CD4-positive, alpha-beta T cell treated with Interleukin-17A for 1 hour (primary cell): ENCODE measurements at regions not wholly inside any gene's neighbourhood (a gene's known extent, or its start where the extent isn't known, plus 50 kb on each side); places are given as distances from the start of the nearest gene placed in this dataset.

Experiments used
- DNase-seq: peaks from one replicate; pipeline ENCODE4 v3.0.0-alpha.2; 2020

DNA sequence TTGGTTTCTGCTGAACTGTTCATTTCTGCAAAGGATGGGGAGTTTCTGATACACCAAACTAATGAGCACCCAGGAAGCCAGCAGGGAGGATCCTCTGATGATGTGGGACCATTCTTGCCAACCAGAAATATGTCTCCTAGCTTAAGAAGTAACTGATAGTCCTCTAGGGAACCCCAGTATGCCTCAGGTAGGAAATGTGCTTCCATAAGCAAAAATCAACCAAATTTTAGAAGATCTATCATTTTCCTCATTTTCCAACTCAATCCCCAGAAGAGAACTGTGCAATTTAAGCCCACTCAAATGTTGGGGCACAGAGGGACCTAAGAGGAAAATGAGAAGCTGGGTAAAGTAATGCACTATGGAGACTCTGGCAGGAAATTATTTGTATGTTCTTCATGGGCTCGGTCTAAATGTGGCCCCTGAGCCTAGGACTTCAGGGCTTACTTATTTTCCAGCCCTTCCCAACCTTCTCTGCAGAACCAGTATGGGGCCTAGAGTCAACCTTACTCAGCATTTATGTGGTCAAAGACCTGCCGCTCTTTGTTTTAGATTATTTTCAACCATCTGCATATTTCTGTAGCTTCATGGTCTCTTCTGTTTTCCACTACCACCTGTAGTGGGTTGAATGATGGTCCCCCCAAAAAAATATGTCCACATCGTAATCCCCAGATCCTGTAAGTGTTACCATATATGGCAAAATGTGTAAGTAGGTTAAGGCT, 359.8 kb upstream of the CDH4 start:
- DNase-seq, result no peak

DNA sequence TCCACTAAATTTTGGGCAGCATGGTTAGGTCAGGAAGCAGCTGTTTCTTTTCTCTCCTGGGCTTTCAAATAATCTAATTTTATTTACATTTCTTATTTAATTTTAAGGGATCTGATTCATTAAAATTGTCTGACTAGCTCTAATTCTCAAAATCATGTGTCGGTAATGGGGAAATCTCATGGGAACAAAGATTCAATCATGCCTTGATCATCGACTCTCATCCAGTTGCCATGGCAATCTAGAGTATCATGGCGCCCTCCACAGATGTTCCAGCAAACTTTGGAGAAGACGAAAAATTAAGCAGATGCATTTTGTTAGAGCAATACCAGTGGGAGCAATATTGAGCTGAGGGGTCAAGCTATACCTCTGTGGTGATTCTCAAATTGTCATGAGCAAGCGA, 358.0 kb upstream of the CDH4 start:
- DNase-seq, result no peak

DNA sequence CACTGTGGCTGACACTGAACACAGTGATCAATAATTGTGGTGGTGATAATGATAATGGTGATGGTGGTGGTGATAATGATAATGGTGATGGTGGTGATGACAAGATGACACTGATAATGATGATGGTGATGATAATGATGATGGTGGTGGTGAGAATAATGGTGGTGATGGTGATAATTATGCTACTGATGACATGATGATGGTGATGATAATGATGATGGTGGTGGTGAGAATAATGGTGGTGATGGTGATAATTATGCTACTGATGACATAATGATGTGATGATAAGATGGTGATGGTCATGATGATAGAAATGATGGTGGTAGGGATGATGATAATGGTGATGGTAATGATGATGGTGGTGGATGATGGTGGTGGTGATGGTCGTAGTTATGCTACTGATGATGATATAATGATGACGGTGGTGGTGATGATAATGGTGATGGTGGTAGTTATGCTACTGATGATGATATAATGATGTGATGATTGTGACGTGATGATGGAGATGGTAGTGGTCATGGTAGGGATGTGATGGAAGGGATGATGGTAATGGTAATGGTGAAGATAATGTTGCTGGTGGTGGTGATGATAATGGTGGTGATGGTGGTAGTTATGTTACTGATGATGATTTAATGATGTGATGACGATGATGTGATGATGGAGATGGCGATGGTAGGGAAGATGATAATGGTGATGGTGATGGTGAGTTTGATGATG, 356.5 kb upstream of the CDH4 start:
- no peak for DNase-seq

DNA sequence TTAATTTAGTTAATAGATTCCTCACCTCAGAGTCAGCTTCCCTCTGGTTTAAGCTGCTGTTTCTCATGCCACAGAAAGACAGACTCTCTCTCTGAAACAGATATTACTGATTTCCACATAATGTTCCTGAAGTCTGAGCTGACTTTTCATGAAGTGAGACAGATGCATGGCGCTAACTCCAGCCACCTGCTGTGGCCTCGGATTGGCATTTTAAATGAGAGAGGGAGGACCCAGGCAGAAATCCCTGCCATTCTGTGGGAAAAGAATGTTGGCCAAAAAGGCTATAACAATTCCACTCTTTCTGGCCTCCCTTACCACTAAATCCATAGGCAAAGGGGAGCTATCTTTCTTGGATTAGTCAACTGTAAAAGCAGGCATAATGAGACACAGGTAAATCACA, 354.1 kb upstream of the CDH4 start:
- no peak for DNase-seq

DNA sequence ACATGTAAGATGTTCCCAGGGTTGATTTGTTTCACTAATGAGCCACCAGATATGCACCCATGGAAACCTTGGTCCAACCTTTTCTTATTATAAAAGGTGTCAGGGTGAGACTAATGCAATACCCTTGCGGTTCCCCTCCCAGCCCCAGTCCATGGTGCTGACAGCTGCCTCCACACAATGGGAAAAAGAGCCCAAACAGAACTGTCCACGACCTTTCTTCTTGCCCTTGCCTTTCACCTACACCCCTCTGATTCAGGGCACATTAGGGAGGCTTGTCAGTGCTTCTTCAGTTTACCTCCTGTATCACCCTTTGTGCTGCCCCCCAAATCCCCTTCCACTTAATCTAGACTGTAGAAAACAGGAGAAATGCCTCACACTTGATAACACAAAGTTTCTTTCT, 352.7 kb upstream of the CDH4 start:
- DNase-seq, result no peak

DNA sequence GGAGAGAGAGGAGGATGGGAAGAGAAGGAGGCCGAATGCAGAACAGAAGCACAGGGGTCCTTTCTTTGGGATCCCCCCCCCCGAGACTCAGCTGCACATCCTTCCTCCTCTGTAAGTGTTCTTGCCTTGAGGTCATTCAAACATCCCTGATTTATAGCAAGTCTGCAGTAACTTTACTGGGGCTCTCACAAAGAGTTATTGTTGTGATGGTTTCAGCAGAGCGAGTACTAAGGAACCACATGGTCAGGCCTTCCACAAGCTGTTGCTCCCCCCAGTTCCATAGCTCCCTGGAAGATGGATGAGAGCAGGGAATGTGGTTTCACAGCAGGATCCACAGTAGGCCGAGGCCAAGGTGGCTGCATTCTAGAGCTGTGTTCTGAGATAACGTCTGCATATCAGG, 351.4 kb upstream of the CDH4 start:
- DNase-seq, result no peak

DNA sequence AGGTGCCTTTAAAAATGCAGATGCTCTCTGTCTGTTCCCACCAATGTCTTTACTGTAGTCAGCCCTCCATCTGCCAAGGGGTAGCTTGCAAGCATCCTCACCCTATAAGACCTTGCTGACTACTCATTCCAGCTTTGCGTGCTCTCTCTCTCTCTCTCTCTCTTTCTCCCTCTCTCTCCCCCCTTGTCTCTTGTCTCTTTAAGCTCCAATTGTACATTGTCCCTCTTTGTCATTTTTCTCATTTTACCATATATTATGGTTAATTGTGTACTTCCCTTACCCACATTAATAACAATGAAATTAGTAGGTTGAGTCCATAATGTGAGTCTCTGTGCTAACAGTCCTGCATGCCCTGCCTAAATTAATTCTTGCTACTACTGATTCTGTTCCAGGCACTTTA, 350.2 kb upstream of the CDH4 start:
- DNase-seq, result no peak

DNA sequence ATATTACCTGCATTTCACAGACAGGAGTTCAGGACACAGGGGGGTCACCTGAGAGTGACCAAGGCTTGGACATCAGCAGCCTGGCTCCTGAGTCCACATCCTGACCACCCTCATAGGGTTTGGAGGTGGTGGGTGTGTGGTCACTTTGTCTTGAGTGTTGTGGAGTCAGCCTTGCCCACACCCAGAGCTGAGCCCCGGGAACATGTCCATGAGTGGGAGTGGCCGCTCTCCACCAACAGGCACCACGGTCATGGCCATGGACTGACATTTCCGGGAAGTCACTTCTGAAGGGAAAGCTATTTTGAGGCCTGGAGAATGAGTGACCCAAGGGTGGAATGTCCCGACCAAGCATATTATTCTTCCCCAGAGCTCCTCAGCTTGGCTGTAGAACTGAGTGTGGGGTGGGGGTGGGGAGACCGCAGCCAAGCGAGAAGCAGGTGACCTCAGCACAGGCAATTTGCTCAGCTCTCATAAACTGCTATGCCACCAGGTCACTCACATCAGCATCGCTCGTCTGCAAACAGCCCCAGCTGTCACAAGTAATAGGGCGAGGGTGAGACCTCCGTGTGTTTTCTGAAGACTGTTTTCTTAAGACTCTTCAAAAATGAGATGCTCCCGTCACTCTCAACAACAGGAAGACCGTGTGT, 348.6 kb upstream of the CDH4 start:
- DNase-seq, result no peak

DNA sequence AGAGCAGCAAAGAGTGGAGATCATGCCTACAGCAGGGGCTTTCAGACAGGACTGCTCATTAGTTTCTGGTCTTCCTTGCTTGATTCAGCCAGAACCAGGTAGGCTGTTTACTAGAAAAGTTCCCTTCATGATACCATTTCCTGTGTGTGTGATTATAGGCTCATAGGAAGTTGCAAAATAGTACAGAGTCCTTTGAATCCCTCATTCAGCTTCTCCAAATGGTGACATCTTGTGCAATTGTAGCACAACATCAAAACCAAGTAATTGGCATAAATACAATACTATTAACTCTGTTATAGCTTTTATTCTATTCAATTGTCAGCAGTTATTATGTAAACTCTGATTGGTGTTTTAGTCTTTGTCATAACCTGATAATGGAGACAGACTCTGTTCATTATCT, 347.3 kb upstream of the CDH4 start:
- DNase-seq, result no peak

DNA sequence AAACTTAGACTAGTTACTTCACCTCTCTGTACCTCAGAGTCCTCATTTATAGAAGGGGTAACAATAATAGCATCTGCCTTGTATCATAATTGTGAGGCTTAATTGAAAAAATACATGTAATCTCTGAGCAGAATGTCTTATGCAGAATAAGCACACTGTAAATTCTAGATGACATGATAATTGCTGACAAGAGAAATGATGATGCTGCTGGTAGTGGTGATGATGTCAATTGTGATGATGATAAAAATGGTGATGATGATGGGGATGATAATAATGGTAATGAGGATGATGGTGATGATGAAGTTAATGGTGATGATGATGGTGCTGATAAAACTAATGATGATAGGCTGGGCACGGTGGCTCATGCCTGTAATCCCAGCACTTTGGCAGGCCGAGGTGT, 346.1 kb upstream of the CDH4 start:
- no peak for DNase-seq

DNA sequence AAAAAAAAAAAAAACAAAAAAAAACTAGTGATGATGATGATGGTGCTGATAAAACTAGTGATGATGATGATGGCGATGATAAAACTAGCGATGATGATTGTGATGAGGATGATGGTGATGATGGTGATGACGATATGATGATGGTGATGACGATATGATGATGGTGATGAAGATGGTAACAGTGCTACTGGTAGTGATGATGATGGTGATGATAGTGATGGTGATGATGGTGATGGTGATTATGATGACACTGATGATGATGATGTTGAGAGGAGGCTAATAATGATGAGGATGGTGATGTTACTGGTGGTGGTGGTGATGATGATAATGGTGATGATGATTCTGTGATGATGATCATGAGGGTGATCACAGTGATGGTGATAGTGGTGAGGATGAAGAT, 345.5 kb upstream of the CDH4 start:
- DNase-seq, result no peak

DNA sequence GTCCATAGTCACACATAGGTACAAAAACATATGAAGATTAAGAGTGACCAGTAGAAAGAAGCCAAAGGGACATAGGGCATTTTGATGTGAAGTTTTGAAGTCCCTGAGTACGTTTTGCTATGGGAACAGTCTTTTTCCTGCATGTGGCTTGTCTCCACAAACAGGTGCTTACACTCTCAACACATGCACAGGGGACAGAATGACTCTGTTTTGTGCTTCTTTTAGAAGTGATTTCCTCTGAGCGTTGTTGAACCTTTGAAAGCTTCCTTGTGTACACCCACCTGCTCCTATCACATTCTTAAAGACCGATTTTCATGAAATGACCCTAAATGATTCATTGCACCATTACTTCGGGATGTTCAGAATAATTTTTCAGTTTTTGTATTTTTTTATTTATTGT, 338.8 kb upstream of the CDH4 start:
- DNase-seq, result no peak

DNA sequence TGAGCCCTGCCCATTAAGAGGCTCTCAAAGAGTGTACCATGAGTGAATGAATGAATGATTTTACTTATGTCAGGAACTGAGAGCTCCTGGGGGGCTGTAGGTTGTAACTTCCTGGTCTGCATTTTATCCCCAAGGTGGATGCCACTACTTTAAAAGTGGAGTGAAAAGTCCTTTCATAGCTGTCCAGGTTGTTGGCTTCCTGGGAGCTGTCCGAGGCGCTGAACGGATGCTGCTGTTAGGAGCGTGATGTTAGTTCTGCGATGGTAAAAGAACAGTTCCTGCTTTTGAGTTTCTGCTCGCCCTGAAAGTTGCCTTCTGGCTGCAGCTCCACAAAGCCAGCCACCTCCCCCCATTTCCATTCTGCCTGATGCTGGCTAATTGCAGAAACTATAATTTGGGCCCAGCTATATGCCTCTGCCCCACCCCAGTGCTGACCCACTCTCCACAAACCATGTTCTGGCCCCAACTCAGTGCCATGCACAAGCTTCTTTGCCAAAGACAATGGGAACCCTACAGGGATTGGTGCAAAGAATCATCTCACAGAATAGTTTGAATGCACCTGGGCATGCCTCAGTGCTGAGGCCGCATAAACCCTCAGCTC, 330.9 kb upstream of the CDH4 start:
- no peak for DNase-seq

DNA sequence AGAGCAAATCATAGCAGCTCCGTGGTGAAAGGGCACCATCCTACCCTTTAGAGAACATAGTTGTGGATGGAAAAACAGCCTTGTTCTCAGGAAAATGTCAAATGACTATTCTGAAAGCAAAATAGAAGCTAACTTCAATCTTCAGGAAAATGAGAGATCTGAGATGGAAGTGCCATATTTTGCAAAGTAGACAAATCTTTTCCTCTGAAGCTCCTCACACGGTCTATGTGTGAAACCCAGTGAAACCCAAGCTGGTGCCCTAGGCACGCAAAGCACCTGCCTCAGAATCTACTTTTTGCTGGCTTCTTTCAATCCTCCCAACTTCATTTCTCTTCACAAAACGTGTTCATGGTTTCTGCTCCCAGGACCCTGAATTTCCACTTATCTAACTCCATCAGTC, 325.2 kb upstream of the CDH4 start:
- DNase-seq, result no peak

DNA sequence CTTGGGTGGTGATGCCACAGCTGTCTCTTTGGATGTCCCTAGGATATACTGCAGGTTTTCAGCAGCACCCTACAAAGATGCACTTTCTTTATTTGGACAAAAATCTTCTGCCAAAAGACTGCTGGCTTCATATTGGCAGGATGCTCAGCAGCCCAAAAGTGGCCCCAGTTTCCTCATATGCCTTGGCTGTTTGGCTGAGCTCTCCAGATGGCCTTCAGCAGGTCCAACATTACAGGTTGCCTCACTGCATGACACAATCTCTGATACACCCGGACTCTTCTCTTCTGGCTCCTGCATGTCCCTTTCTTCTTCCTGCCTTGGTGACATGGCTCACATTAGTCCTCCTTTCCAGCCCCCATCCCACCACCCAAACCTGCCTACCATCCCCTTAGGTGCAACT, 323.7 kb upstream of the CDH4 start:
- no peak for DNase-seq

DNA sequence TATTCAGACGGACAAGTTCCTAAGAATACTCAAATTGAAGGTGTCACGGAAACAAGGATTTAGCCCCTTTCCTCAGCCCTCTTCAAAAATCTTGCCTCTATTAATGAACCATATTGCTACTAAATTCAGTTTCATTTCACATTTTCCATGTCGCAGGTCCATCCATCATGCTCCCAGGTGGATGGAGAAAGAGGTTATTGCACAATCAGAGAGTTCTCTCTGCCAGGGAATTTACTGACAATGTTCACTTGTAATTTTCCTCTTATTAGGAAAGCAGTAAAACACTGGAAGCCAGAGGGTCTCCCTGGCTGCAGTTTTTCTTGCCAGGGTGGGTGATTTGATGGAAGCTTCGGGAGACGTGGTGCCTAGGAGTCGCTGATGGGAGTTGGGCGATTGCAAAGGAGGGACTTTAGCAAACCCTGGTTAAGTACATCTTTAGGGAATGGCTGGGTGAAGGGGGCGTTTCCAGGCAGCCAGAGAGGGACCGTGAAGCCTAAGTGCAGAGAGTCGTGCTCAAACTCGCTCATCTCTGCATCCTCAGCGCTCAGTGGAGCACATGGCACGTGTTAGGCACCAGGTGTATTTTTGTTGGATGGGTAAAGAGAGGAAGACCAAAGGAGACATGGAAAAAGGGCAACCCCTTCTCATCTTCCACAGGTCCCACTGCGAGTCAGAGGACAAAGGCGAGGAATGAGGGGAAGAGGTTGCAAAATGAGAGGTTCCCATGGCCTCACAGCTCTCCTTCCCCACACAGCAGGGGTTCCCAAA, 321.9 kb upstream of the CDH4 start:
- DNase-seq, result no peak

DNA sequence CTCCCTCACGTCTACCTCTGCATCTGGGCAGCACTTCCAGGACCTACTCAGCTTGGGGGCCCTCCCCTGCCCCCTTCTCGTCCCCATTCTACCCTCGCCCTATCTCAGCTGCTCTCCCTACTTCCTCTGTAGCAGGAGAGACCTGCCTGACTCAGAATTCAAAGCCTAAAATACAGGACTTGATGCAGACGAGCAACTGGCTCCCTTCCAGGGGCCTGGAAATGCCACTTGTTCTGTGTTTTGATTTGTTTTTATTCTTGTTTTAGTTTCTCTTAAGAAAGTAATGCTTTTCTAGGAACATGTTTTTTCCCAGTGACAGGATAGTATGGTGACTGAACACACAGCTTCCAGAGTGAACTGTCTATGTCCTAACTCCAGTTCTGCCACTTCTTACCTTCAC, 320.4 kb upstream of the CDH4 start:
- DNase-seq, result no peak

DNA sequence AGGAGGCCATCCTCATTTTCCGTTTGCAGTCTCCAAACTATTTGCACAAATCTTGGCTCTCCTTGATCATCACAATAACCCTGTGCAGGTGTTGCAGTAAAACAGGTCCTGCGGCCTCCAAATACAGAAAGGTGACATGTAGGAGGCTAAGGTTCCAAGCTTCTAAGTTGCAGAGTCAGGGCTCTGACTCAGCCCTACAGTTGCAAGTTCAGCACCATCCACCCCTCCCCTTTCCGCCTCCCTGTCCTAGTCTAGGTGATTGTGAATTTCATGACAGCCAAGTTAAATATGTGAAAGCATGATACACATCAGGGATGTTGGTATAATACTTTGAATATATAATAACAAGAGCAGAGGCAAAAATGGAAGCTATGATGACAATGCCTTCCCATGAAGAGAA, 317.3 kb upstream of the CDH4 start:
- no peak for DNase-seq

DNA sequence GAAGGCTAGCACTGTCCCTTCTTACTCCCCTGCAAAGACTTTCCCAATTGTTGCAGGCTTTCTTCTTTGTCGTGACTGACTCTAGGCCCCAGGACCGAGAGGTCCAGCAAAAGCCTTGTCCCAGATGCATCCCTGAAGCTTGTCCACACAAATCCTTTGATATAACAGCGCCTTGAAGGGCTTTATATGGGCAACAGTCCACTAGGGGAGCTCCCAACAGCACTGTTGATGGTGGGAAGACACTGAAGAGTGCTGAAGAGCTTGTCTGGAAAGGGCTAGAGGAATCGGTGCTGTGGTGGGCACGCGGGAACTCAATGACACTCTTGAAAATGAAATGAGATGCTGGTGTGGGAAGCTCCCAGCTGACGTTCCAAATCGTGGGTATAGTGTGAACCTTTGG, 316.1 kb upstream of the CDH4 start:
- no peak for DNase-seq

DNA sequence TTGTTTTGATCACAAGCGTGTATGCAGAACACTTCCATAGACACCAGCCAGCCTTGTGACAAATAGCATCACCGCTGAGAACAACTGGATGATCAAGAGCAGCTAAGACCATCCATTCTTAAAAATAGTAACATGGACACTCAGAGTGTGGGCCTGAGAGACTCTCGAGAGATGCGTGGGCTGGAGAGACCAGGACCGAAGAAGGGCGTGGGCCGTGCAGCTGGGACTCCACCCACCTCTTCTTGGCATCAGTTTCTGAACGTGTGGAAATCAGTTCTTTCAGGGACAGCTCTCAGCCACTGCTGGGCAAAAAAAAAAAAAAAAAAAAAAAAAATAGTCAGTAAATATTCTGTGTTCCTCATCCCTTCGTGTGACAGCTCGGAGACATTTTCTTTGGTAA, 314.5 kb upstream of the CDH4 start:
- no peak for DNase-seq

DNA sequence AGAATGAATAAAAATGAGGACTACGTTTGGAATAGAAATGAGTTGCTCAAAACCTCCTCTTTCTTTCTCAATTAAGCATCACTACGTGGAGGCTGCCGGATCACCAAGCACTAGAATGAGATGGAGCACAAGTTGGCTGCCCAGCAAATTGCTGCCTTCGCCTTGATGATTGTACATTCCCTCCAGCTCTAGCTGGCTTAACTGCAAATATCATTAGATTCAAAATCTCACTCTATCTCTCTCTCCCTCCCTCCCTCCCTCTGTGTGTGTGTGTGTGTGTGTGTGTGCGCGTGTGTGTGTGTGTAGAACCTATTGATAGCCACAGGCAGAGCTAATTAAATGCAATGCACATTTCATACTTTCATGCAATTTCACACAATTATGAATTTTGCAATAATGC, 310.7 kb upstream of the CDH4 start:
- no peak for DNase-seq

DNA sequence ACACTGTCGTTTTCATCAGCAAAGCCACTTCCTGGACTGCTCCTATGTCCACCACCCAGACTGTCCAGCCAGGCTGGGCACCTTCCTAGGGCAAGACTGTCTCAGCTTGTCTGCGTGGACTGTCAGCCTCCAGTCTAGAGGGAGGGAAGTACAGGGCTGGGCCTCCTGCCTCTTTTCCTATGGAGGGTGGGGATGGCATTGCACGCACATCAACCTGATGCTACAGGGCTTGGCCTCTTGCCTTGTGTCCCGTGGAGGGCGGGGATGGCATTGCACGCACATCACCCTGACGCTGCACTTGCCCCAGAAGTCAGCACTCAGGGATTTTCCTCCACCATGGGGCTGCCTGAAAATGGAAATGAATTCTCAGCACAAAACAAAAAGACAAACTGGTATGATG, 304.2 kb upstream of the CDH4 start:
- DNase-seq, result no peak

DNA sequence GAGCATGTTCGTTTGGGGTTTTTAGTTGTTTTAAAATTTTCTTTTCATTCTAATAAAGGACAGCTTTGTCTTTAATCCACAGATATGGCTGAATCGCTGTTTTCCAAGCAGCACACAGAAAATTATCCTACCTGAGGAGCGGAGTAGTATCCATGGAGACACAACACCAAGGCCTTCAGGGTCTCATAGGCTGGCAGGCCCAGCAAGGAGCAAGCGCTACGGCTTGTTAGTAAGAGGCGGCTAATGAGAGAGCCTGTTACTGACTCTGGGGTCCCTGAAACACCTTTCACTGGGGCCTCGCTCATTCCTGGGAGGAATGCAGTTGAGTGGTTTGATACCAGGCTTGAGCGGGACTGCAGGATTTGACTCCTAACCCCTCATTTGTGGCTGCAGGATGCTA, 303.8 kb upstream of the CDH4 start:
- DNase-seq, result no peak
